ENCODE measurements at regions not wholly inside any gene's neighbourhood (a gene's known extent, or its start where the extent isn't known, plus 50 kb on each side); places are given as distances from the start of the nearest gene placed in this dataset.

DNA sequence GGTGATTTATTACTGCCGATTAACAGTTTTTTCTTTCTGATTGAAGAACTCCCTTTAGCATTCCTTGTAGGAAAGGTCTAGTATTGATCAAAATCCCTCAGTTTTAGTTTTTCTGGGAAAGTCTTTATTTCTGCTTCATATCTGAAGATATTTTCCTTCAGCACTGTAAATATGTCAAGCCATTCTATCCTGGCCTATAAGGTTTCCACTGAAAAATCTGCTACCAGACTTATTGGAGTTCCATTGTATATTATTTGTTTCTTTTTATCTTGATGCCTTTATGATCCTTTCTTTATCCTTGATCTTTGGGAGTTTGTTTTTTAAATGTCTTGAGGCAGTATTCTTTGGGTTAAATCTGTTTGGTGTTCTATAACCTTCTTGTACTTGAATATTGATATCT, 55.0 kb upstream of the TMTC1 start:
- TF ChIP-seq, protein P1, sequence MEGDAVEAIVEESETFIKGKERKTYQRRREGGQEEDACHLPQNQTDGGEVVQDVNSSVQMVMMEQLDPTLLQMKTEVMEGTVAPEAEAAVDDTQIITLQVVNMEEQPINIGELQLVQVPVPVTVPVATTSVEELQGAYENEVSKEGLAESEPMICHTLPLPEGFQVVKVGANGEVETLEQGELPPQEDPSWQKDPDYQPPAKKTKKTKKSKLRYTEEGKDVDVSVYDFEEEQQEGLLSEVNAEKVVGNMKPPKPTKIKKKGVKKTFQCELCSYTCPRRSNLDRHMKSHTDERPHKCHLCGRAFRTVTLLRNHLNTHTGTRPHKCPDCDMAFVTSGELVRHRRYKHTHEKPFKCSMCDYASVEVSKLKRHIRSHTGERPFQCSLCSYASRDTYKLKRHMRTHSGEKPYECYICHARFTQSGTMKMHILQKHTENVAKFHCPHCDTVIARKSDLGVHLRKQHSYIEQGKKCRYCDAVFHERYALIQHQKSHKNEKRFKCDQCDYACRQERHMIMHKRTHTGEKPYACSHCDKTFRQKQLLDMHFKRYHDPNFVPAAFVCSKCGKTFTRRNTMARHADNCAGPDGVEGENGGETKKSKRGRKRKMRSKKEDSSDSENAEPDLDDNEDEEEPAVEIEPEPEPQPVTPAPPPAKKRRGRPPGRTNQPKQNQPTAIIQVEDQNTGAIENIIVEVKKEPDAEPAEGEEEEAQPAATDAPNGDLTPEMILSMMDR (IDR thresholded peaks at IDR 0.05; ENCODE audit: insufficient read depth, low read depth, low read length), result no peak
- TF ChIP-seq EZH2 (IDR thresholded peaks at IDR 0.05; ENCODE audit: insufficient read depth, low read length), result no peak
